ENCODE measurements at regions not wholly inside any gene's neighbourhood (a gene's known extent, or its start where the extent isn't known, plus 50 kb on each side); places are given as distances from the start of the nearest gene placed in this dataset.

DNA sequence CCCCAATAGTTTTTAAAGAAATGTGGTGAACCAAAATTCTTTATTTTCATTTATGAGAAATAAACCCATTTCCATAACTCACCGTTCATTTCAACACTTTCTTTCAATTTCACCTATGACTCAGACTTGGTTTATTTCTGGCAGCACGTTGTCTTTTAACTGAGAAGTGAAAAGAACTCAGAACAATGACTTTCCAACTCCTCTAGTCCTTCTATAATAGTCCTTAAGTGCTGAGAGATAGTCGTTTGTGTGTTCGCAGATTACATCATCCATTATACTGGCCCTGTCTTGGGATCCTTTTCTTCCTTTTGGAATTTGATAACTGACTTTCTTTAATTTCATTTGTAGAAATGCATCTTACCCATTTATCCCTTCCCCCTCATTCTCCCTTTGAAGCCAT, 113.6 kb downstream of the GLUD2 start:
- TF ChIP-seq, protein P1, sequence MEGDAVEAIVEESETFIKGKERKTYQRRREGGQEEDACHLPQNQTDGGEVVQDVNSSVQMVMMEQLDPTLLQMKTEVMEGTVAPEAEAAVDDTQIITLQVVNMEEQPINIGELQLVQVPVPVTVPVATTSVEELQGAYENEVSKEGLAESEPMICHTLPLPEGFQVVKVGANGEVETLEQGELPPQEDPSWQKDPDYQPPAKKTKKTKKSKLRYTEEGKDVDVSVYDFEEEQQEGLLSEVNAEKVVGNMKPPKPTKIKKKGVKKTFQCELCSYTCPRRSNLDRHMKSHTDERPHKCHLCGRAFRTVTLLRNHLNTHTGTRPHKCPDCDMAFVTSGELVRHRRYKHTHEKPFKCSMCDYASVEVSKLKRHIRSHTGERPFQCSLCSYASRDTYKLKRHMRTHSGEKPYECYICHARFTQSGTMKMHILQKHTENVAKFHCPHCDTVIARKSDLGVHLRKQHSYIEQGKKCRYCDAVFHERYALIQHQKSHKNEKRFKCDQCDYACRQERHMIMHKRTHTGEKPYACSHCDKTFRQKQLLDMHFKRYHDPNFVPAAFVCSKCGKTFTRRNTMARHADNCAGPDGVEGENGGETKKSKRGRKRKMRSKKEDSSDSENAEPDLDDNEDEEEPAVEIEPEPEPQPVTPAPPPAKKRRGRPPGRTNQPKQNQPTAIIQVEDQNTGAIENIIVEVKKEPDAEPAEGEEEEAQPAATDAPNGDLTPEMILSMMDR (IDR thresholded peaks at IDR 0.05), result no peak
- no peak for TF ChIP-seq POLR2A (IDR thresholded peaks at IDR 0.05)

Measured in testis (tissue), 2 donors.